ENCODE measurements at regions not wholly inside any gene's neighbourhood (a gene's known extent, or its start where the extent isn't known, plus 50 kb on each side); places are given as distances from the start of the nearest gene placed in this dataset.

DNA sequence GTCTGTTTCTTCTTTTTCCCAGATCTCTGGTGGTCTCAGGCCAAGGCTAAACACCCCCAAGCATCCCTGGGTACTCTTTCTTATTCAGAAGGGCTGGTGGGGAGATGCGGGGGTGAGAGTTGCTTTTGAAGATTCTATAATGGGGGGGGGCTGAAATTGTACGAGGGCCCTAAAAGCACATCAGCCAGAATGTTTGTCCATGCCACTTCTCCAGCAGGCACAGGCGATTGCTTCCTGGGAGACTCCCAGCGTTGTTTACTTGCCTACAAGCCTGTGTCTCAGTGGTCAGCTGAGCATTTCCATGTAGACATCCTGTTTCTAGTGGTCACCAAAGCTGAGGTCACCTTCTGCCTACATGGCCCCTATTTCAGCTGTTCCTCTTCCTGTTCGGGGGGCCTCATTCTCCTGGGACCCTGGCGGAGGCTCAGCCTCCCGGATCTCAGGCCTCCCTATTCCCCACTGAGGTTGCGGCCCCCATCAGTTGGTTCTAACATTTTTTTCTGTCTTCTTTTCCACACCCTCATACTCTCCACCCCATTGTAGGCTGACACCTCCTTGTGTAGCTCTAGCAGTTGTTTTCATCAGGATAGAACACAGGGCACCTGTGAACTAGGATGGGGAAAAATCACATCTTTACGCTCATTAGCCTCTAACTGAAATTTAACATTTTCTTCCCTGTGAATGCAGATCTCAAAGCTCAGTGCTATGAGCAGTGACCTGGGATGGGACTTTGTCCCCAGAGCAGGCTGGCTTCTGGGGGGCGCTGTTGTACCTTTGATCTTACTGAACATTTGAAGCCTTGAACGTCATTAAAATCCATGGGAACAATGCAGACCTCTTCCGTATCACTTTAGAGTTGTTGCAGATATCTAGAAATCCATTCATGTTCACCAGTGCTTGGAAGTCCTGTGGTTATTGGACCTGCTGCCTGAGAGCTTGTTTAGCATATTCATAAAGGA lies 286.5 kb downstream of the GLRX3 start:
- TF ChIP-seq, protein P1, sequence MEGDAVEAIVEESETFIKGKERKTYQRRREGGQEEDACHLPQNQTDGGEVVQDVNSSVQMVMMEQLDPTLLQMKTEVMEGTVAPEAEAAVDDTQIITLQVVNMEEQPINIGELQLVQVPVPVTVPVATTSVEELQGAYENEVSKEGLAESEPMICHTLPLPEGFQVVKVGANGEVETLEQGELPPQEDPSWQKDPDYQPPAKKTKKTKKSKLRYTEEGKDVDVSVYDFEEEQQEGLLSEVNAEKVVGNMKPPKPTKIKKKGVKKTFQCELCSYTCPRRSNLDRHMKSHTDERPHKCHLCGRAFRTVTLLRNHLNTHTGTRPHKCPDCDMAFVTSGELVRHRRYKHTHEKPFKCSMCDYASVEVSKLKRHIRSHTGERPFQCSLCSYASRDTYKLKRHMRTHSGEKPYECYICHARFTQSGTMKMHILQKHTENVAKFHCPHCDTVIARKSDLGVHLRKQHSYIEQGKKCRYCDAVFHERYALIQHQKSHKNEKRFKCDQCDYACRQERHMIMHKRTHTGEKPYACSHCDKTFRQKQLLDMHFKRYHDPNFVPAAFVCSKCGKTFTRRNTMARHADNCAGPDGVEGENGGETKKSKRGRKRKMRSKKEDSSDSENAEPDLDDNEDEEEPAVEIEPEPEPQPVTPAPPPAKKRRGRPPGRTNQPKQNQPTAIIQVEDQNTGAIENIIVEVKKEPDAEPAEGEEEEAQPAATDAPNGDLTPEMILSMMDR (IDR thresholded peaks at IDR 0.05; ENCODE audit: borderline replicate concordance, extremely low read depth, insufficient read depth) = no peak
- intact Hi-C loops (cut with DNase I) = no loop called here
- Histone ChIP-seq H3K27ac (ENCODE audit: low read depth in 2 of 2, low read length in 2 of 2) (no peak overlapping the region), H3K4me1 (ENCODE audit: control insufficient read depth in 2 of 3, insufficient read depth in 2 of 3, low read depth in 1 of 3, low read length in 3 of 3) (no peaks in the 10 kb centered on the region), H3K9ac (ENCODE audit: low read length in 3 of 3) (no peak overlapping the region), H3K27me3 (ENCODE audit: control insufficient read depth, insufficient read depth, low read length) (no peaks in the 10 kb centered on the region), H3K9me3 (ENCODE audit: control insufficient read depth in 2 of 3, insufficient read depth in 1 of 3, low read length in 3 of 3) (peaks cover 0 to 16% (median 0%) of the 10 kb centered on the region in 3 donors), H3K36me3 (ENCODE audit: control insufficient read depth in 2 of 3, insufficient read depth in 3 of 3, low read length in 3 of 3) (no peaks in the 10 kb centered on the region), H3K4me3 (ENCODE audit: low read length in 3 of 3) (no peak overlapping the region)
- no peak for FAIRE-seq
- DNase-seq = no peak

DNA sequence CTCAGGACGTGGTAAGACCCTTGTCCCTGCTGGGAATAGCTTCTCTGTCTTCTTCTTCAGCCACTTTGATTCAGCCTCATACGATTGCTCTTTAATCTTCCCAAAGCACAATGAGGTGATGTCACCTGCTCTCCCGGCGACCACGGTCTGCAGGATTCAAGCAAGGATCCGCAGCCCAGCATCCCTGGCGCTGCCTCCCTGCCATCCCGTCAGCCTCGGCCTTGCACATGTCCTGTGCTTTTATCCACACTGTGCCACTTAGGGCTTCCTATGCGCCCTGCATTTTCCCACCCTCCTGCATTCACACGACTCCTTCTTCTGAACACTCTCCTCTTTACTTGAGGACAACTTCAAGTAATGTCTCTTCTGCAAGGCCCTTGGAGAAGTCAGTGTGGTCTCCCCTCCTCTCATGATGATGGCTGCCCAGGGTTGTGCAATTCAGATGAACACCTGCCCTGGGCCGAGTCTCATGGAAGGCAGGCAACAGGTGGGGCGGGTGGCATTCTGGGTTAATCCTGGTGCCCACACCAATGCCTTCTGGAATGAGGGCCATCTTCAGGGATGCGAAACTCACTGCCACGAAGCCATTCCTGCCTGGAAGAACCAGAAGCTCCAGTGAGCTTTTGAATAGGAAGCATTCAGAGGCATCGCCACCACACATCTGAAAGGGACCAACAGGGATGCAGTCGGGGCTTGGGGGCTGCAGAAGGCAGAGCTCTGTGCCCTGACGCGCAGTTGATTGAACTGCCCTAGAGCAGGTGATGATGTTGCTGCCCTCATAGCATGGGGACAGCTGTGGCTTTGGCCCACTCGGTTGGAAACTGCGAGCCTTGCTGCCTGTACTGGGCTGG lies 287.5 kb downstream of the GLRX3 start:
- DNase-seq (no peak), FAIRE-seq (no peak)
- Histone ChIP-seq H3K9ac (ENCODE audit: low read length in 3 of 3) (no peak overlapping the region), H3K27ac (ENCODE audit: low read depth in 2 of 2, low read length in 2 of 2) (no peak overlapping the region), H3K36me3 (ENCODE audit: control insufficient read depth in 2 of 3, insufficient read depth in 3 of 3, low read length in 3 of 3) (no peaks in the 10 kb centered on the region), H3K27me3 (ENCODE audit: control insufficient read depth, insufficient read depth, low read length) (no peaks in the 10 kb centered on the region), H3K4me3 (ENCODE audit: low read length in 3 of 3) (no peak overlapping the region), H3K4me1 (ENCODE audit: control insufficient read depth in 2 of 3, insufficient read depth in 2 of 3, low read depth in 1 of 3, low read length in 3 of 3) (no peaks in the 10 kb centered on the region), H3K9me3 (ENCODE audit: control insufficient read depth in 2 of 3, insufficient read depth in 1 of 3, low read length in 3 of 3) (peaks cover 0 to 19% (median 0%) of the 10 kb centered on the region in 3 donors)
- TF ChIP-seq, protein P1 (IDR thresholded peaks at IDR 0.05; ENCODE audit: borderline replicate concordance, extremely low read depth, insufficient read depth) = no peak
- intact Hi-C loops (cut with DNase I) = no loop called here

- H3K9me3 ChIP-seq (ENCODE audit: control insufficient read depth in 2 of 3, insufficient read depth in 1 of 3, low read length in 3 of 3) = peaks cover 0 to 19% (median 0%) of the 10 kb centered on the region in 3 donors
- no peak overlapping the region for H3K27ac ChIP-seq (ENCODE audit: low read depth in 2 of 2, low read length in 2 of 2)
- TF ChIP-seq, protein P1 (IDR thresholded peaks at IDR 0.05; ENCODE audit: borderline replicate concordance, extremely low read depth, insufficient read depth) = no peak
- H3K27me3 ChIP-seq (ENCODE audit: control insufficient read depth, insufficient read depth, low read length) = no peaks in the 10 kb centered on the region
- H3K36me3 ChIP-seq (ENCODE audit: control insufficient read depth in 2 of 3, insufficient read depth in 3 of 3, low read length in 3 of 3) = no peaks in the 10 kb centered on the region
- H3K4me3 ChIP-seq (ENCODE audit: low read length in 3 of 3) = no peak overlapping the region
- H3K9ac ChIP-seq (ENCODE audit: low read length in 3 of 3) = no peak overlapping the region
- no peak for DNase-seq
- FAIRE-seq = no peak
- no peaks in the 10 kb centered on the region for H3K4me1 ChIP-seq (ENCODE audit: control insufficient read depth in 2 of 3, insufficient read depth in 2 of 3, low read depth in 1 of 3, low read length in 3 of 3)
- intact Hi-C loops (cut with DNase I) = no loop called here
Measured at GRCh38 chr10:130424418-130424817, 288.2 kb downstream of the GLRX3 start.
